ENCODE measurements at regions not wholly inside any gene's neighbourhood (a gene's known extent, or its start where the extent isn't known, plus 50 kb on each side); places are given as distances from the start of the nearest gene placed in this dataset.
"Not testable (repeated sequence)": the region's sequence is repeated elsewhere in the genome, so short reads cannot be mapped to it uniquely, and the experiment has no call there.

- H3K27me3 ChIP-seq (ENCODE audit: low read depth, low read length); H2AFZ ChIP-seq (ENCODE audit: low read depth, low read length); H3K36me3 ChIP-seq (replicated peaks; ENCODE audit: low read depth, low read length); H3K4me2 ChIP-seq (ENCODE audit: low read length); H3K27ac ChIP-seq (ENCODE audit: low read length); H4K20me1 ChIP-seq (ENCODE audit: insufficient read depth, low read length); H3K79me2 ChIP-seq (ENCODE audit: low read length); H3K4me3 ChIP-seq (ENCODE audit: low read length); H3K9me3 ChIP-seq (ENCODE audit: insufficient read depth, low read length); H3K9ac ChIP-seq (ENCODE audit: low read length): not testable (repeated sequence)
- H3K4me1 ChIP-seq (ENCODE audit: low read length) = peaks cover 10% of the 10 kb centered on the region
Observed at GRCh38 chrX:124181515-124181914, 150.9 kb upstream of the TEX13D start.

- no peaks in the 10 kb centered on the region for H3K36me3 ChIP-seq (replicated peaks; ENCODE audit: low read depth, low read length)
Observed at GRCh38 chrX:124190440-124190839, 142.0 kb upstream of the TEX13D start.

GRCh38 chrX:124194199-124194598 is 138.3 kb upstream of the TEX13D start:
- H3K27ac ChIP-seq (ENCODE audit: low read length) = no peak overlapping the region
- H3K27me3 ChIP-seq (ENCODE audit: low read depth, low read length) = no peaks in the 10 kb centered on the region
- H3K79me2 ChIP-seq (ENCODE audit: low read length) = no peaks in the 10 kb centered on the region
- H3K36me3 ChIP-seq (replicated peaks; ENCODE audit: low read depth, low read length) = no peaks in the 10 kb centered on the region
- no peaks in the 10 kb centered on the region for H3K9me3 ChIP-seq (ENCODE audit: insufficient read depth, low read length)
- no peak overlapping the region for H3K4me3 ChIP-seq (ENCODE audit: low read length)
- no peaks in the 10 kb centered on the region for H3K4me1 ChIP-seq (ENCODE audit: low read length)
- no peak overlapping the region for H3K9ac ChIP-seq (ENCODE audit: low read length)
- no peak for TF ChIP-seq CTCF (IDR thresholded peaks at IDR 0.05; ENCODE audit: low read depth, low read length)
- no peak for TF ChIP-seq EZH2phosphoT487 (IDR thresholded peaks at IDR 0.05; ENCODE audit: low read depth)
- H2AFZ ChIP-seq (ENCODE audit: low read depth, low read length) = no peak overlapping the region
- H3K4me2 ChIP-seq (ENCODE audit: low read length) = no peak overlapping the region
- no peaks in the 10 kb centered on the region for H4K20me1 ChIP-seq (ENCODE audit: insufficient read depth, low read length)

More at GRCh38 chrX:124190440-124190839, 142.0 kb upstream of the TEX13D start:
- no peaks in the 10 kb centered on the region for H4K20me1 ChIP-seq (ENCODE audit: insufficient read depth, low read length)
- H3K27me3 ChIP-seq (ENCODE audit: low read depth, low read length) = no peaks in the 10 kb centered on the region
- no peak overlapping the region for H3K9ac ChIP-seq (ENCODE audit: low read length)
- TF ChIP-seq EZH2phosphoT487 (IDR thresholded peaks at IDR 0.05; ENCODE audit: low read depth) (no peak), CTCF (IDR thresholded peaks at IDR 0.05; ENCODE audit: low read depth, low read length) (no peak)
- H2AFZ ChIP-seq (ENCODE audit: low read depth, low read length) = no peak overlapping the region
- no peaks in the 10 kb centered on the region for H3K79me2 ChIP-seq (ENCODE audit: low read length)
- H3K9me3 ChIP-seq (ENCODE audit: insufficient read depth, low read length) = no peaks in the 10 kb centered on the region
- H3K4me2 ChIP-seq (ENCODE audit: low read length) = no peak overlapping the region
- no peak overlapping the region for H3K4me3 ChIP-seq (ENCODE audit: low read length)
- H3K4me1 ChIP-seq (ENCODE audit: low read length) = peaks cover 4% of the 10 kb centered on the region
- no peak overlapping the region for H3K27ac ChIP-seq (ENCODE audit: low read length)

GRCh38 chrX:124194901-124195300 is 137.6 kb upstream of the TEX13D start:
- Histone ChIP-seq H3K27me3 (ENCODE audit: low read depth, low read length) (no peaks in the 10 kb centered on the region), H2AFZ (ENCODE audit: low read depth, low read length) (no peak overlapping the region)
- TF ChIP-seq EZH2phosphoT487 (IDR thresholded peaks at IDR 0.05; ENCODE audit: low read depth) = no peak
- no peak for TF ChIP-seq CTCF (IDR thresholded peaks at IDR 0.05; ENCODE audit: low read depth, low read length)

GRCh38 chrX:124203311-124203710 is 129.1 kb upstream of the TEX13D start:
- Histone ChIP-seq H2AFZ (ENCODE audit: low read depth, low read length) (no peak overlapping the region), H4K20me1 (ENCODE audit: insufficient read depth, low read length) (no peaks in the 10 kb centered on the region), H3K27me3 (ENCODE audit: low read depth, low read length) (no peaks in the 10 kb centered on the region), H3K4me2 (ENCODE audit: low read length) (no peak overlapping the region), H3K4me1 (ENCODE audit: low read length) (peaks cover 1% of the 10 kb centered on the region; the same call in 1 of the 2 replicates), H3K4me3 (ENCODE audit: low read length) (no peak overlapping the region), H3K9ac (ENCODE audit: low read length) (no peak overlapping the region), H3K36me3 (replicated peaks; ENCODE audit: low read depth, low read length) (no peaks in the 10 kb centered on the region), H3K9me3 (ENCODE audit: insufficient read depth, low read length) (no peaks in the 10 kb centered on the region), H3K79me2 (ENCODE audit: low read length) (no peaks in the 10 kb centered on the region), H3K27ac (ENCODE audit: low read length) (no peak overlapping the region)
- TF ChIP-seq CTCF (IDR thresholded peaks at IDR 0.05; ENCODE audit: low read depth, low read length) (no peak), EZH2phosphoT487 (IDR thresholded peaks at IDR 0.05; ENCODE audit: low read depth) (no peak)

More at GRCh38 chrX:124194901-124195300, 137.6 kb upstream of the TEX13D start:
- Histone ChIP-seq H3K27ac (ENCODE audit: low read length) (no peak overlapping the region), H3K79me2 (ENCODE audit: low read length) (no peaks in the 10 kb centered on the region), H3K36me3 (replicated peaks; ENCODE audit: low read depth, low read length) (no peaks in the 10 kb centered on the region), H3K4me2 (ENCODE audit: low read length) (no peak overlapping the region), H3K4me1 (ENCODE audit: low read length) (no peaks in the 10 kb centered on the region), H3K9me3 (ENCODE audit: insufficient read depth, low read length) (no peaks in the 10 kb centered on the region), H3K9ac (ENCODE audit: low read length) (no peak overlapping the region), H3K4me3 (ENCODE audit: low read length) (no peak overlapping the region), H4K20me1 (ENCODE audit: insufficient read depth, low read length) (no peaks in the 10 kb centered on the region)

Measured in OCI-LY3 (cell line).